Stimulated activated naive CD8-positive, alpha-beta T cell treated with anti-CD3 and anti-CD28 coated beads, Interleukin-15, Interleukin-2, amounts not matched to agents 100 ng/mL and 50 ng/mL, for 24 hours (primary cell): ENCODE measurements at regions not wholly inside any gene's neighbourhood (a gene's known extent, or its start where the extent isn't known, plus 50 kb on each side); places are given as distances from the start of the nearest gene placed in this dataset.
"Not testable (repeated sequence)": the region's sequence is repeated elsewhere in the genome, so short reads cannot be mapped to it uniquely, and the experiment has no call there.

Source experiments
- H3K27ac Mint-ChIP-seq: one replicate; pipeline ENCODE4 v1.8.0; 2021; ENCODE audit warnings: mild to moderate bottlenecking, mixed read lengths
- H3K27me3 Mint-ChIP-seq: one replicate; pipeline ENCODE4 v1.8.0; 2021; ENCODE audit warnings: mixed read lengths
- H3K36me3 Mint-ChIP-seq: one replicate; pipeline ENCODE4 v1.8.0; 2021; ENCODE audit warnings: low read depth, mixed read lengths
- H3K4me1 Mint-ChIP-seq: one replicate; pipeline ENCODE4 v1.8.0; 2021; ENCODE audit warnings: low read depth, mixed read lengths
- H3K4me3 Mint-ChIP-seq: one replicate; pipeline ENCODE4 v1.8.0; 2021; ENCODE audit warnings: mild to moderate bottlenecking, mixed read lengths
- H3K9me3 Mint-ChIP-seq: one replicate; pipeline ENCODE4 v1.8.0; 2021; ENCODE audit warnings: mixed read lengths

- H3K4me3 Mint-ChIP-seq, H3K9me3 Mint-ChIP-seq, H3K27me3 Mint-ChIP-seq, H3K27ac Mint-ChIP-seq, H3K36me3 Mint-ChIP-seq, H3K4me1 Mint-ChIP-seq: not testable (repeated sequence)
Measured at GRCh38 chr3:182156326-182156725, 444.6 kb downstream of the SOX2 start.

GRCh38 chr3:182165234-182165633, 453.5 kb downstream of the SOX2 start:
- Mint-ChIP-seq H3K27ac (no peak overlapping the region), H3K36me3 (no peaks in the 10 kb centered on the region), H3K27me3 (no peaks in the 10 kb centered on the region), H3K4me1 (no peaks in the 10 kb centered on the region), H3K4me3 (no peak overlapping the region), H3K9me3 (no peaks in the 10 kb centered on the region)

GRCh38 chr3:182172534-182172933, 460.8 kb downstream of the SOX2 start:
- Mint-ChIP-seq H3K9me3 (no peaks in the 10 kb centered on the region), H3K4me1 (no peaks in the 10 kb centered on the region), H3K27ac (no peak overlapping the region), H3K27me3 (no peaks in the 10 kb centered on the region), H3K36me3 (no peaks in the 10 kb centered on the region), H3K4me3 (no peak overlapping the region)

- no peaks in the 10 kb centered on the region for H3K4me1 Mint-ChIP-seq
- H3K4me3 Mint-ChIP-seq = no peak overlapping the region
- no peaks in the 10 kb centered on the region for H3K27me3 Mint-ChIP-seq
- H3K9me3 Mint-ChIP-seq = peaks cover 2% of the 10 kb centered on the region
- no peak overlapping the region for H3K27ac Mint-ChIP-seq
- no peaks in the 10 kb centered on the region for H3K36me3 Mint-ChIP-seq
Measured at GRCh38 chr3:182178488-182179200, 466.9 kb downstream of the SOX2 start.

GRCh38 chr3:182179631-182180030, 467.9 kb downstream of the SOX2 start:
- H3K9me3 Mint-ChIP-seq = peaks cover 5% of the 10 kb centered on the region
- H3K27ac Mint-ChIP-seq = no peak overlapping the region
- no peaks in the 10 kb centered on the region for H3K4me1 Mint-ChIP-seq
- no peaks in the 10 kb centered on the region for H3K36me3 Mint-ChIP-seq
- H3K4me3 Mint-ChIP-seq = no peak overlapping the region
- no peaks in the 10 kb centered on the region for H3K27me3 Mint-ChIP-seq

GRCh38 chr3:182180654-182181385, 469.1 kb downstream of the SOX2 start:
- Mint-ChIP-seq H3K4me3 (no peak overlapping the region), H3K36me3 (no peaks in the 10 kb centered on the region), H3K27ac (no peak overlapping the region), H3K27me3 (no peaks in the 10 kb centered on the region), H3K9me3 (peaks cover 5% of the 10 kb centered on the region), H3K4me1 (no peaks in the 10 kb centered on the region)

- Mint-ChIP-seq H3K36me3 (no peaks in the 10 kb centered on the region), H3K4me1 (no peaks in the 10 kb centered on the region), H3K4me3 (no peak overlapping the region), H3K27ac (no peak overlapping the region), H3K27me3 (no peaks in the 10 kb centered on the region), H3K9me3 (peaks cover 5% of the 10 kb centered on the region)
Measured at GRCh38 chr3:182182531-182182968, 470.8 kb downstream of the SOX2 start.

- H3K36me3 Mint-ChIP-seq = no peaks in the 10 kb centered on the region
- H3K9me3 Mint-ChIP-seq = peaks cover 5% of the 10 kb centered on the region
- no peaks in the 10 kb centered on the region for H3K4me1 Mint-ChIP-seq
- no peak overlapping the region for H3K4me3 Mint-ChIP-seq
- H3K27me3 Mint-ChIP-seq = no peaks in the 10 kb centered on the region
- no peak overlapping the region for H3K27ac Mint-ChIP-seq
Measured at GRCh38 chr3:182183716-182184430, 472.1 kb downstream of the SOX2 start.

- Mint-ChIP-seq H3K27ac (no peak overlapping the region), H3K9me3 (peaks cover 5% of the 10 kb centered on the region), H3K4me3 (no peak overlapping the region), H3K4me1 (no peaks in the 10 kb centered on the region), H3K36me3 (no peaks in the 10 kb centered on the region), H3K27me3 (no peaks in the 10 kb centered on the region)
Measured at GRCh38 chr3:182185313-182185712, 473.6 kb downstream of the SOX2 start.

GRCh38 chr3:182190056-182190455, 478.3 kb downstream of the SOX2 start:
- H3K4me1 Mint-ChIP-seq = no peaks in the 10 kb centered on the region
- H3K36me3 Mint-ChIP-seq = no peaks in the 10 kb centered on the region
- H3K27ac Mint-ChIP-seq = no peak overlapping the region
- H3K4me3 Mint-ChIP-seq = no peak overlapping the region
- H3K27me3 Mint-ChIP-seq = no peaks in the 10 kb centered on the region
- H3K9me3 Mint-ChIP-seq = no peaks in the 10 kb centered on the region

GRCh38 chr3:182198345-182198744, 486.6 kb downstream of the SOX2 start:
- no peaks in the 10 kb centered on the region for H3K36me3 Mint-ChIP-seq
- no peaks in the 10 kb centered on the region for H3K27me3 Mint-ChIP-seq
- no peaks in the 10 kb centered on the region for H3K9me3 Mint-ChIP-seq
- no peak overlapping the region for H3K4me3 Mint-ChIP-seq
- H3K4me1 Mint-ChIP-seq = no peaks in the 10 kb centered on the region
- no peak overlapping the region for H3K27ac Mint-ChIP-seq

- H3K4me1 Mint-ChIP-seq = no peaks in the 10 kb centered on the region
- no peaks in the 10 kb centered on the region for H3K27me3 Mint-ChIP-seq
- no peaks in the 10 kb centered on the region for H3K9me3 Mint-ChIP-seq
- no peak overlapping the region for H3K4me3 Mint-ChIP-seq
- no peak overlapping the region for H3K27ac Mint-ChIP-seq
- H3K36me3 Mint-ChIP-seq = no peaks in the 10 kb centered on the region
Measured at GRCh38 chr3:182201456-182202168, 489.9 kb downstream of the SOX2 start.

GRCh38 chr3:182212479-182213076, 500.9 kb downstream of the SOX2 start:
- Mint-ChIP-seq H3K9me3 (no peaks in the 10 kb centered on the region), H3K4me3 (no peak overlapping the region), H3K27me3 (no peaks in the 10 kb centered on the region), H3K36me3 (no peaks in the 10 kb centered on the region), H3K4me1 (no peaks in the 10 kb centered on the region), H3K27ac (no peak overlapping the region)

GRCh38 chr3:182214416-182214815, 502.7 kb downstream of the SOX2 start:
- Mint-ChIP-seq H3K4me1 (no peaks in the 10 kb centered on the region), H3K27me3 (no peaks in the 10 kb centered on the region), H3K27ac (no peak overlapping the region), H3K9me3 (no peaks in the 10 kb centered on the region), H3K4me3 (no peak overlapping the region), H3K36me3 (no peaks in the 10 kb centered on the region)
